ENCODE measurements at regions not wholly inside any gene's neighbourhood (a gene's known extent, or its start where the extent isn't known, plus 50 kb on each side); places are given as distances from the start of the nearest gene placed in this dataset.

GRCh38 chr16:79932572-79932971 lies 332.0 kb upstream of the MAF start:
- no peak for DNase-seq (ENCODE audit: low read depth in 2 of 2)

DNA sequence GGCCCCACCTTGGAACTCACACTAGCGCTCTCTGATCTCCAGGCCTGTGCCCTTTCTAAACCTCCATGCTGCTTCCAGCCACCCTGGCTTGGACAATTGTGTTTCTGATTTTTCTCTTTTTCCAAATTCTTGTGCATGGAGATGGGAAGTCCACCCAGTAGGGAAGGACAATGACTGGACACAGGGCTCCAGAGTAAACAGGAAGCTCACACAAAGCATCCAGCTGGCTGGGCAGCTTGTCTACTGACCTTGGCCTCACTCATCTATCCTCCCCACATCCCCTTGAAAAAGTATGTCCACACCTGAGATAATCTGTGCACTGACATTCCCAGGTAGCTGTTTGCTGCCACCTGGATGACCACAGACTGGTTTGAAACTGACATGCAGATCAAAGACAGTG lies 331.2 kb upstream of the MAF start:
- no peak for DNase-seq (ENCODE audit: low read depth in 2 of 2)

- no peak for DNase-seq (ENCODE audit: low read depth in 2 of 2)
Observed at GRCh38 chr16:79929260-79929965, 328.9 kb upstream of the MAF start.

DNA sequence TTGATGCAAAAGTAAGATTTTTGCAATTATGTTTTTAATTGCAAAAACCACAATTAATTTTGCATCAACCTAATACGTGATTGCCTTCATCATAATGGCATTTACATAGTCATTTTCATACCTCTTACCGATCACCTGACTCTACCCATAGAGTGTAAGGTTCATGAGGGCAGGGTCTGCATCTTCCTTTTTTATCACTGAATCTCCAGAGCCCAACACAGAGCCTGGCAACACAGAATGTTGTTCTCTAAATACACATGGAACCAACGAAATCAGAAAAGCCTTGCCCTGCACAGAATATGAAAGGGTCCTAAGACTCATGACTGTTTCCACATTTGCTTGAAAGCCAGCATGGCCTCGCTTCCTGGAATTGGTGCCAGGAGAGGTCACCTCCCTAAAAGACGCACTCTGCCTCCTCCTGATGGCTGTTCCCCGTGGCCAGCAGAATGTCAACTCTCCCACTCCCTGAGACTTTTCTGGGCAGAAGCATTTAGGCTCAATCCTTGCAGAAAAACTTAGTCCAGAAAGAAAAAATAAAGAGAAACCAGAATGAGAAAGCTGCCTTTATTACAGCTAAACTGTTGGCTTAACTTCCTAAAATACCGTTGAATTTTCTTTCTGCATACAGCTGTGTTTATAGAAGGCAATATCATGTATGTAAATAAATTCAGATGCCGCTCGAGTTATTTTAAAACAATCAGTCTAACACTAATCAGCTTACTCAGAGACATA lies 327.8 kb upstream of the MAF start:
- no peak for DNase-seq (ENCODE audit: low read depth in 2 of 2)

- no peak for DNase-seq (ENCODE audit: low read depth in 2 of 2)
Observed at GRCh38 chr16:79926451-79927205, 326.1 kb upstream of the MAF start.

- DNase-seq (ENCODE audit: low read depth in 2 of 2) = no peak
Observed at GRCh38 chr16:79923431-79923830, 322.9 kb upstream of the MAF start.

- DNase-seq (ENCODE audit: low read depth in 2 of 2) = no peak
Observed at GRCh38 chr16:79920685-79921084, 320.1 kb upstream of the MAF start.

- DNase-seq (ENCODE audit: low read depth in 2 of 2) = no peak
Observed at GRCh38 chr16:79918916-79919315, 318.4 kb upstream of the MAF start.

DNA sequence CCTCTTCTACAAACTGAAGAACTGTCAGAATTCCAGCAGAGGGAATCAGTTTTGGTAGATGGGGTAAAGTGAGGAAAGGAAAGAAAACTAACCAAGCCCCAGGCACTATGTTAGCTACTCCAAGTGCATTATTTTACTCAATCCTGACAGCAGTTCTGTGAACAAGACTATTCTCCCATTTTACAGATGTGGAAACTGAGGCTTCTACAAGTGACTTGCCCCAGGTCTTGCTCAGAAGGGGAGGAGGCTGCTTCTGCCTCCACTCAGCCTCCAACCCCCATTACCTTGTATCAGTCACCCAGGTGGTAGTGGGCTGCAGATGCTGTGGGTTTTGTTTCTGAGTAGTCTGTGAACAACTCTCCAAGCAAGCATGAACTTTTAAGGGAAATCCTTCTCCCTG lies 315.2 kb upstream of the MAF start:
- DNase-seq (ENCODE audit: low read depth in 2 of 2) = no peak

DNA sequence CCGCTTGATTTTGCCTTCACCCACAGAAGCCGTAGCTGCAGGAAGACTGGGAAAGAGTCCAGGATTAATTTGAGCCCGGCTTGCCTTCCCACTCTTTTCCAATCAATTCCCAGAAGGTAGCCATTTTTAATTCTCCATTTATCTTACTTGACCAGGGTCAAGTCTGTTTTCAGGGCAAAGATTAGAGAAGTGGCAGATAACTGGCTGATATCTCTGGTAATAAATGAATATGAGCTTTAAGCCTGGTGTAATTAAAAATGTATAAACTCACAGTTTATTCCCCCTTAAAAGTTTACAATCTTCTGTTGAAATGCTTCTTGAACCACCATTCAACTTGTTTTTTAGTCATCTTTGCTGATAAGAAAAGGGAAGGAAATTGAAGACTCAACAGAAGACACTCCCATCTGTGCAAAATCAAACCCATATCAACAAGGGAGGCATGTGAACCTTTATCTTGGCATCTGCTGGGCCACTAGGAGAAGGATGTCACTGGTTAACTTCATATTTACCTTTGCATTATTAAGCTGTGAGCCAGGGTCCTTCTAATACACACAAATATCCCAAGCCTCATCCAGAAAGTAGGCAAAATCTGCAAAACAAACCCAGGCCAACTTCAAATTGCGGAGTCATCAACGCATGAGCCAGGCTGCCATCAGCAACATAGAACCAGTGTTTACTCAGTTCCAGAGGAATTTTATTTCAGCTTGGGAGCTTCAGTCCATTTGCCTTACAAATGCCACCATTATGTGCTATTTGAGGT lies 314.6 kb upstream of the MAF start:
- DNase-seq (ENCODE audit: low read depth in 2 of 2) = no peak

- DNase-seq (ENCODE audit: low read depth in 2 of 2) = no peak
Observed at GRCh38 chr16:79912592-79913310, 312.2 kb upstream of the MAF start.

DNA sequence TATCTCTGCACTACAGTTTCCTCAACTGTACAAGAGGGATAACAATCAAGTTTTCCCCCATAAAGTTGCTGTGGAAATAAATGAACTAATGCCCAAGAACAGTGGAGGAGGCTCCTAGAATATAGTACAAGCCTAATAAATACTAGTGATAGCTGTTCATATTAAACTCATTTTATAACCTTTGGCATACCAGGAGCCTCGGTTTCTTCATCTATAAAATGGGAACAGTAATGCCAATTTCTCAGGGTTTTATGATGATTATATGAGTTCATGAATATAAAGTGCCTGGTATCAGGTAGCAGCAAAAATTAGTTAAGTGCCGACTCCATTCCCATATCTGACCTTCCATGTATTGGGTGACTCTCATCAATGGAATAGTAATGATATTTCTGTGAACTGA lies 311.1 kb upstream of the MAF start:
- DNase-seq (ENCODE audit: low read depth in 2 of 2) = no peak

GRCh38 chr16:79909571-79909970 lies 309.0 kb upstream of the MAF start:
- no peak for DNase-seq (ENCODE audit: low read depth in 2 of 2)

DNA sequence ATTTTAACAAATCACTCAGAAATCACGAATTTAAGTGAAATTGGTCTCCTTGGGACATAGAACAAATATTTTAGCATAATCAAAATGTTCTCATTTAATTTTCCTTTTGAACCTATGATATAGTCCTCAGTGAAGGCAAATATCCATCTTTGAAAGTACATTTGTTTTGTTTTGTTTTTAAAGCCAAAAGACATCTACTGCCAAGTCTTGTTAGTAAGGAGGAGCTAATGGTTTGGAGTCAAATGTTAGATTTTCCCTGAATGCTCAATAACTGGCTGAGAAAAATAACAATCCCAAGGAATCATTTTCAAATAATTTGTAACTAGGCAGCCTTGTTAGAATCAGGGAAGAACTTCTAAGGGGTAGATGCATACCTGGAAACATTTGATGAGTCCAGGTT lies 302.9 kb upstream of the MAF start:
- no peak for DNase-seq (ENCODE audit: low read depth in 2 of 2)

DNA sequence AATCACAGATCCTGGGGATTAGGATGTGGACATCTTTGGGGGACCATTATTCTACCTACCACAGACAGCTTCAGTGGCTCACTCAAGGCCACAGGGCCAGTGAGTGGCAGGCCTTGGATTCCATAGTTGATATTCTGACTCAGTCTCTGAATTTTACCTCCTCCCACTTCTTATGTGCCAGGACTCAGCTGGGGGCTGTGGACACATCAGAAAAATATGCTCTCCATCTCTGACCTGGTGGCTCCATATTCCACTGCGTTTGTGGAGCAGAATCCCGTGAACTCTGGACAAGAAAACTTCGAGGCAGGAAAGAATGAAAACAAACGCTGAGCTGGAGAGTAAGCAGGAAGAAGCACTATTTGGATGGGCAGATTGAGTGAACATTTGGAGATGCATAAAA lies 301.8 kb upstream of the MAF start:
- no peak for DNase-seq (ENCODE audit: low read depth in 2 of 2)

- no peak for DNase-seq (ENCODE audit: low read depth in 2 of 2)
Observed at GRCh38 chr16:79901522-79901921, 301.0 kb upstream of the MAF start.

GRCh38 chr16:79899716-79900115 lies 299.2 kb upstream of the MAF start:
- DNase-seq (ENCODE audit: low read depth in 2 of 2) = no peak

GRCh38 chr16:79899316-79899715 lies 298.8 kb upstream of the MAF start:
- no peak for DNase-seq (ENCODE audit: low read depth in 2 of 2)

DNA sequence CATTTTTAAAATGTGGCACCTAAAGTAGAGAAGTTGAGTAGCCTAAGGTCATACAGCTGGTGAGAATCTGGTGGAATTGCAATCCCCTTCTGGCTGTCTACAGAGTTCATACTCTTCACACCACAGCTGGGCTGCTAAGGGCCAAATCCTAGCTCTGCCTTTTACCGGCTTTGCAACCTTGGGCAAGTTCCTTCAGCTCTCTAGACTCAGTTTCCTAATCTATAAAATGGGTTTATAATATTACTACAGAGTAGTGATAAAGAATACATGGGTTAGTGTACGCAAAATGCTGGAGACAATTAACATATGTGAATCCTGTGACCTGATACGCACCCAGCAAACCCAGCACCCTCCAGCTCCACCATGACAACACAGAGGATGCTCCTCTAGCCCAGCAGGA lies 298.2 kb upstream of the MAF start:
- DNase-seq (ENCODE audit: low read depth in 2 of 2) = no peak

- DNase-seq (ENCODE audit: low read depth in 2 of 2) = no peak
Observed at GRCh38 chr16:79897453-79898146, 297.1 kb upstream of the MAF start.

GRCh38 chr16:79897104-79897452 lies 296.5 kb upstream of the MAF start:
- no peak for DNase-seq (ENCODE audit: low read depth in 2 of 2)
